ENCODE measurements at regions not wholly inside any gene's neighbourhood (a gene's known extent, or its start where the extent isn't known, plus 50 kb on each side); places are given as distances from the start of the nearest gene placed in this dataset.

DNA sequence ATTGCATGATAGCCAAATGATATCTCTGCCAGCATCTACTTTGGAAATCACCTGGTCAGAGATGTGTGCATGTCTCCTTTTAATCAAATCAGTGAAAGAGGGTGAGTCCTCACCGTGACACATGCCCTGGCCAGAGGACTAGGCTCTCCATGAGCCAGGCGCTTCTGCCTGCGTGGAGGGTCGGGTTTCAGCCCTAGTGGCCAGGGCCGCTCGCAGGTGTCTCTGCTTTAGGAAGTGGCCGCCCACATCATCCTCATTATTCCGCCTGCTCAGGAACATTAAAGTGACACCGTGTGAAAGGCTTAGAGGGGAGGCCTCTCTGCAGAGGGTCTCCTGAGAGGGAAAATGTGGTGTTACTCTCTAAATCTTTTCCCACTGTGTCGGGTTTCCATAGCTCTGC is 173.6 kb upstream of the PRKCQ start:
- no peak overlapping the region for H3K23ac ChIP-seq (ENCODE audit: insufficient read length, low read depth, low read length)
- no peak overlapping the region for H2BK5ac ChIP-seq (ENCODE audit: insufficient read length, low read length)
- no peaks in the 10 kb centered on the region for H4K20me1 ChIP-seq (ENCODE audit: control insufficient read depth, insufficient read depth, insufficient read length)
- no peak overlapping the region for H3K4me2 ChIP-seq (ENCODE audit: insufficient read depth, insufficient read length, low read length)
- H3T11ph ChIP-seq (ENCODE audit: low read length) = no peak overlapping the region
- Mint-ChIP-seq H3K9me3 (peaks cover 2 to 9% of the 10 kb centered on the region in 2 experiments), H3K27ac (no peak overlapping the region; a peak in 1 of 7 replicates), H3K36me3 (ENCODE audit: insufficient read depth in 1 of 3, low read depth in 3 of 3) (peaks cover 0 to 5% (median 0%) of the 10 kb centered on the region in 3 experiments; a peak in 5 of 7 replicates), H3K4me1 (peaks cover 42 to 53% of the 10 kb centered on the region in 2 experiments), H3K4me3 (no peak overlapping the region), H3K27me3 (ENCODE audit: low read depth) (peaks cover 14% of the 10 kb centered on the region)
- H2BK120ac ChIP-seq (ENCODE audit: low read depth, low read length, poor library complexity, severe bottlenecking) = no peak overlapping the region
- no peak overlapping the region for H2AFZ ChIP-seq (ENCODE audit: low read length)
- H3K79me1 ChIP-seq (ENCODE audit: insufficient read depth, low read depth, low read length, poor library complexity, severe bottlenecking) = no peaks in the 10 kb centered on the region
- H3K9me3 ChIP-seq (ENCODE audit: control insufficient read depth, low read depth, low read length) = no peaks in the 10 kb centered on the region
- H3K4ac ChIP-seq (ENCODE audit: low read depth, low read length) = no peak overlapping the region
- no peaks in the 10 kb centered on the region for H3K27me3 ChIP-seq (ENCODE audit: insufficient read depth, low read length)
- TF ChIP-seq, protein P1, sequence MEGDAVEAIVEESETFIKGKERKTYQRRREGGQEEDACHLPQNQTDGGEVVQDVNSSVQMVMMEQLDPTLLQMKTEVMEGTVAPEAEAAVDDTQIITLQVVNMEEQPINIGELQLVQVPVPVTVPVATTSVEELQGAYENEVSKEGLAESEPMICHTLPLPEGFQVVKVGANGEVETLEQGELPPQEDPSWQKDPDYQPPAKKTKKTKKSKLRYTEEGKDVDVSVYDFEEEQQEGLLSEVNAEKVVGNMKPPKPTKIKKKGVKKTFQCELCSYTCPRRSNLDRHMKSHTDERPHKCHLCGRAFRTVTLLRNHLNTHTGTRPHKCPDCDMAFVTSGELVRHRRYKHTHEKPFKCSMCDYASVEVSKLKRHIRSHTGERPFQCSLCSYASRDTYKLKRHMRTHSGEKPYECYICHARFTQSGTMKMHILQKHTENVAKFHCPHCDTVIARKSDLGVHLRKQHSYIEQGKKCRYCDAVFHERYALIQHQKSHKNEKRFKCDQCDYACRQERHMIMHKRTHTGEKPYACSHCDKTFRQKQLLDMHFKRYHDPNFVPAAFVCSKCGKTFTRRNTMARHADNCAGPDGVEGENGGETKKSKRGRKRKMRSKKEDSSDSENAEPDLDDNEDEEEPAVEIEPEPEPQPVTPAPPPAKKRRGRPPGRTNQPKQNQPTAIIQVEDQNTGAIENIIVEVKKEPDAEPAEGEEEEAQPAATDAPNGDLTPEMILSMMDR (conservative IDR thresholded peaks at IDR 0.05) = peak; percentile 40; the same call in 2 of the 3 replicates
- H3K56ac ChIP-seq (ENCODE audit: insufficient read length, low read depth, low read length) = no peak overlapping the region
- H3K79me2 ChIP-seq (ENCODE audit: insufficient read depth, low read length) = no peaks in the 10 kb centered on the region
- H4K91ac ChIP-seq (ENCODE audit: insufficient read length, low read depth, low read length) = no peak overlapping the region
- no peak overlapping the region for H2BK12ac ChIP-seq (ENCODE audit: insufficient read length, low read depth, low read length)
- no peaks in the 10 kb centered on the region for H3K23me2 ChIP-seq (ENCODE audit: insufficient read length, low read depth, low read length, poor library complexity, severe bottlenecking)
- H2BK15ac ChIP-seq (ENCODE audit: low read depth, low read length) = no peak overlapping the region
- no peak overlapping the region for H3K14ac ChIP-seq (ENCODE audit: insufficient read depth, low read length)
- H3K18ac ChIP-seq (ENCODE audit: insufficient read length, low read depth, low read length) = no peak overlapping the region
- H4K5ac ChIP-seq (ENCODE audit: insufficient read length, low read depth, low read length) = no peak overlapping the region
- peaks cover 2% of the 10 kb centered on the region; the same call in 1 of the 2 replicates for H3K4me1 ChIP-seq (ENCODE audit: insufficient read depth, low read length)
- DNase-seq = peak; percentile 69
- H3K9ac ChIP-seq (ENCODE audit: extremely low read depth, insufficient read length, low read length) = no peak overlapping the region
- no CpG with 5 or more reads among the region's 10 CpGs for WGBS (ENCODE audit: extremely low coverage, insufficient read length, low lambda C conversion rate)
- no peak overlapping the region for H4K8ac ChIP-seq (replicated peaks; ENCODE audit: insufficient read length, low read depth, low read length)
- no peak overlapping the region for H2AK5ac ChIP-seq (ENCODE audit: insufficient read length, low read length)
- no peak overlapping the region for H2BK20ac ChIP-seq (ENCODE audit: low read depth, low read length, poor library complexity, severe bottlenecking)
- H3K27ac ChIP-seq (ENCODE audit: insufficient read length, low read depth, low read length) = no peak overlapping the region

Measured in H9 (cell line).